H1 (cell line): ENCODE measurements at regions not wholly inside any gene's neighbourhood (a gene's known extent, or its start where the extent isn't known, plus 50 kb on each side); places are given as distances from the start of the nearest gene placed in this dataset.

Source experiments
- ATF2 ChIP-seq: IDR thresholded peaks from 2 replicates; pipeline ENCODE4 v1.6.1; 2012; ENCODE audit warnings: low read length, inconsistent platforms
- BRCA1 ChIP-seq: IDR thresholded peaks from 2 replicates; pipeline ENCODE4 v1.6.1; 2012; ENCODE audit warnings: low read depth, low read length, improper control_type of control experiment
- CHD7 ChIP-seq: fragments of 300-600 bp; sonication (generic); IDR thresholded peaks from 2 replicates; pipeline ENCODE4 v1.7.1; 2012; ENCODE audit warnings: low read length, moderate library complexity, mild to moderate bottlenecking, inconsistent platforms; ENCODE audit not compliant: insufficient replicate concordance
- EZH2 ChIP-seq: fragments of 200-600 bp; sonication (generic); IDR thresholded peaks from 2 replicates; pipeline ENCODE4 v1.7.1; 2012; ENCODE audit warnings: low read depth, mild to moderate bottlenecking, moderate library complexity, low read length, inconsistent platforms; ENCODE audit not compliant: severe bottlenecking

GRCh38 chr9:24210641-24211040 lies 335.1 kb downstream of the IZUMO3 start (continued):
- TF ChIP-seq CHD7: no peak
- TF ChIP-seq ATF2: no peak
- TF ChIP-seq BRCA1: no peak
- no peak for TF ChIP-seq EZH2
